Liver (tissue), 8 donors: ENCODE measurements at regions not wholly inside any gene's neighbourhood (a gene's known extent, or its start where the extent isn't known, plus 50 kb on each side); places are given as distances from the start of the nearest gene placed in this dataset.

Experiments used
- DNase-seq: peaks from one replicate; pipeline ENCODE4 v3.0.0-alpha.2; 2017; ENCODE audit warnings: low spot score
- H3K27ac ChIP-seq, 2 donors: one replicate each; pipeline ENCODE4 v1.7.0; 2013; ENCODE audit warnings: inconsistent platforms in 2 of 2, low read length in 2 of 2, control low read depth in 1 of 2, low read depth in 1 of 2, mild to moderate bottlenecking in 1 of 2
- H3K27me3 ChIP-seq, 4 donors: one replicate each; pipeline versions ENCODE4 v1.6.1 to v1.7.0; 2013; ENCODE audit warnings: low read length in 3 of 4, inconsistent platforms in 1 of 4, mild to moderate bottlenecking in 1 of 4, moderate library complexity in 1 of 4; ENCODE audit not compliant: control insufficient read depth in 4 of 4, insufficient read depth in 4 of 4
- H3K36me3 ChIP-seq, 4 donors: one replicate each; pipeline versions ENCODE4 v1.6.1 to v1.7.0; 2013; ENCODE audit warnings: low read length in 3 of 4, mild to moderate bottlenecking in 3 of 4, low read depth in 1 of 4, moderate library complexity in 1 of 4; ENCODE audit not compliant: control insufficient read depth in 4 of 4, insufficient read depth in 3 of 4
- H3K4me1 ChIP-seq, 4 donors: one replicate each; pipeline versions ENCODE4 v1.6.1 to v1.7.0; 2013; ENCODE audit warnings: low read length in 3 of 4, mild to moderate bottlenecking in 3 of 4, moderate library complexity in 1 of 4; ENCODE audit not compliant: control insufficient read depth in 4 of 4, insufficient read depth in 4 of 4
- H3K4me3 ChIP-seq, 3 donors: one replicate each; pipeline versions ENCODE4 v1.6.1 to v1.7.0; 2013; ENCODE audit warnings: low read length in 3 of 3, control low read depth in 1 of 3, low read depth in 1 of 3, mild to moderate bottlenecking in 1 of 3
- H3K9ac ChIP-seq, 2 donors: one replicate each; pipeline ENCODE4 v1.7.0; 2013; ENCODE audit warnings: low read length in 2 of 2, mild to moderate bottlenecking in 2 of 2, moderate library complexity in 2 of 2, control low read depth in 1 of 2, low read depth in 1 of 2
- H3K9me3 ChIP-seq, 4 donors: one replicate each; pipeline versions ENCODE4 v1.6.1 to v1.7.0; 2013; ENCODE audit warnings: low read length in 3 of 4; ENCODE audit not compliant: control insufficient read depth in 4 of 4
- ATF3 ChIP-seq: IDR thresholded peaks from 2 replicates; pipeline ENCODE4 v1.6.1; 2016; ENCODE audit warnings: antibody characterized with exemption
- CTCF ChIP-seq: fragments of 150-350 bp; IDR thresholded peaks from 2 replicates; pipeline ENCODE4 v1.5.1; 2017; ENCODE audit warnings: improper control_type of control experiment, low read depth, low read length; ENCODE audit not compliant: missing input control
- EGR1 ChIP-seq, 2 donors: IDR thresholded peaks; 2 replicates each; pipeline ENCODE4 v1.6.1; 2016 to 2018; ENCODE audit warnings: antibody characterized with exemption in 2 of 2, low read depth in 2 of 2
- FOXA1 ChIP-seq: IDR thresholded peaks from 2 replicates; pipeline ENCODE4 v1.6.1; 2016; ENCODE audit warnings: antibody characterized with exemption
- FOXA2 ChIP-seq: IDR thresholded peaks from 2 replicates; pipeline ENCODE4 v1.6.1; 2016; ENCODE audit warnings: antibody characterized with exemption
- GABPA ChIP-seq, 2 donors: IDR thresholded peaks in 1 of 2; conservative IDR thresholded peaks in 1 of 2; 2 replicates each; pipeline ENCODE4 v1.6.1; 2016; ENCODE audit warnings: antibody characterized with exemption in 2 of 2, mild to moderate bottlenecking in 1 of 2, moderate library complexity in 1 of 2
- HNF4G ChIP-seq: IDR thresholded peaks from 2 replicates; pipeline ENCODE4 v1.6.1; 2016; ENCODE audit warnings: antibody characterized with exemption
- JUND ChIP-seq, 2 donors: IDR thresholded peaks; 2 replicates each; pipeline ENCODE4 v1.6.1; 2016; ENCODE audit warnings: antibody characterized with exemption in 2 of 2
- MAX ChIP-seq: IDR thresholded peaks from 2 replicates; pipeline ENCODE4 v1.6.1; 2016; ENCODE audit warnings: antibody characterized with exemption
- NR2F2 ChIP-seq: IDR thresholded peaks from 2 replicates; pipeline ENCODE4 v1.6.1; 2016; ENCODE audit warnings: antibody characterized with exemption
- RAD21 ChIP-seq, 2 donors: IDR thresholded peaks; 2 replicates each; pipeline ENCODE4 v1.6.1; 2016; ENCODE audit warnings: antibody characterized with exemption in 2 of 2, mild to moderate bottlenecking in 2 of 2
- REST ChIP-seq: IDR thresholded peaks from 2 replicates; pipeline ENCODE4 v1.6.1; 2016; ENCODE audit warnings: antibody characterized with exemption, mild to moderate bottlenecking
- RXRA ChIP-seq, 2 donors: IDR thresholded peaks; 2 replicates each; pipeline ENCODE4 v1.6.1; 2017 to 2018; ENCODE audit warnings: antibody characterized with exemption in 2 of 2, mild to moderate bottlenecking in 1 of 2
- SP1 ChIP-seq: IDR thresholded peaks from 2 replicates; pipeline ENCODE4 v1.6.1; 2018; ENCODE audit warnings: antibody characterized with exemption, mild to moderate bottlenecking
- TAF1 ChIP-seq: conservative IDR thresholded peaks from 2 replicates; pipeline ENCODE4 v1.6.1; 2016; ENCODE audit warnings: antibody characterized with exemption, mild to moderate bottlenecking
- YY1 ChIP-seq: IDR thresholded peaks from 2 replicates; pipeline ENCODE4 v1.6.1; 2016; ENCODE audit warnings: antibody characterized with exemption, mild to moderate bottlenecking
- ZBTB33 ChIP-seq: IDR thresholded peaks from 2 replicates; pipeline ENCODE4 v1.6.1; 2016; ENCODE audit warnings: antibody characterized with exemption
- WGBS: extraction: QIAGEN DNeasy Blood & Tissue Kit; methylation state at CpG from one replicate; pipeline ENCODE4 v1.1.7; 2013; 5-methylcytosine and 5-hydroxymethylcytosine counted together
- donor health status: healthy.
- donor health status: healthy.
- donor health status: healthy.
- donor health status: healthy.
- donor health status: healthy.

GRCh38 chr2:147352264-147353071 is 492.4 kb upstream of the ACVR2A start:
- H3K36me3 ChIP-seq, result no peaks in the 10 kb centered on the region
- no peak for DNase-seq
- TF ChIP-seq EGR1 (IDR thresholded peaks at IDR 0.05; ENCODE audit: low read depth in 2 of 2) (no peak), GABPA (IDR thresholded peaks at IDR 0.05 in 1 of 2, conservative IDR thresholded peaks at IDR 0.05 in 1 of 2) (no peak), ATF3 (no peak), RAD21 (IDR thresholded peaks at IDR 0.05) (no peak), REST (no peak), CTCF (no peak), MAX (no peak), HNF4G (no peak), YY1 (no peak), ZBTB33 (no peak), NR2F2 (no peak), RXRA (IDR thresholded peaks at IDR 0.05) (no peak), FOXA1 (no peak)
- no peak overlapping the region for H3K9ac ChIP-seq
- H3K4me1 ChIP-seq, result no peaks in the 10 kb centered on the region
- H3K4me3 ChIP-seq, result no peak overlapping the region
- H3K9me3 ChIP-seq, result no peaks in the 10 kb centered on the region
- 62% methylated on average over 8 of the region's 8 CpGs for WGBS
- H3K27me3 ChIP-seq, result no peaks in the 10 kb centered on the region
- H3K27ac ChIP-seq, result no peak overlapping the region

GRCh38 chr2:147351784-147352183 is 493.0 kb upstream of the ACVR2A start:
- TF ChIP-seq HNF4G (no peak), ZBTB33 (no peak), RAD21 (IDR thresholded peaks at IDR 0.05) (no peak), GABPA (IDR thresholded peaks at IDR 0.05 in 1 of 2, conservative IDR thresholded peaks at IDR 0.05 in 1 of 2) (no peak), TAF1 (no peak), FOXA1 (no peak), SP1 (no peak), YY1 (no peak), MAX (no peak), EGR1 (IDR thresholded peaks at IDR 0.05; ENCODE audit: low read depth in 2 of 2) (no peak), FOXA2 (no peak), ATF3 (no peak), JUND (IDR thresholded peaks at IDR 0.05) (no peak)
- no peaks in the 10 kb centered on the region for H3K9me3 ChIP-seq
- no peak overlapping the region for H3K9ac ChIP-seq
- H3K27ac ChIP-seq, result no peak overlapping the region
- H3K4me3 ChIP-seq, result no peak overlapping the region
- 91% methylated on average over 5 of the region's 5 CpGs for WGBS
- no peaks in the 10 kb centered on the region for H3K4me1 ChIP-seq
- H3K27me3 ChIP-seq, result no peaks in the 10 kb centered on the region
- DNase-seq, result no peak
- H3K36me3 ChIP-seq, result no peaks in the 10 kb centered on the region
